ENCODE measurements at regions not wholly inside any gene's neighbourhood (a gene's known extent, or its start where the extent isn't known, plus 50 kb on each side); places are given as distances from the start of the nearest gene placed in this dataset.

- TF ChIP-seq REST (IDR thresholded peaks at IDR 0.05; ENCODE audit: insufficient read depth in 1 of 2, low read depth in 2 of 2, low read length in 2 of 2) (no peak), FOXP2 (optimal IDR thresholded peaks at IDR 0.05; ENCODE audit: borderline replicate concordance, extremely low read depth, extremely low read length, insufficient read depth) (no peak), TAF1 (IDR thresholded peaks at IDR 0.05; ENCODE audit: borderline replicate concordance, insufficient read depth, low read length) (no peak)
These were observed 98.6 kb downstream of the BCL2L11 start for GRCh38 chr2:111219285-111219684.

GRCh38 chr2:111219734-111220505 lies 99.2 kb downstream of the BCL2L11 start:
- TF ChIP-seq TAF1 (IDR thresholded peaks at IDR 0.05; ENCODE audit: borderline replicate concordance, insufficient read depth, low read length) (no peak), REST (IDR thresholded peaks at IDR 0.05; ENCODE audit: insufficient read depth in 1 of 2, low read depth in 2 of 2, low read length in 2 of 2) (no peak), POLR2AphosphoS5 (IDR thresholded peaks at IDR 0.05; ENCODE audit: low read depth, low read length) (no peak), FOXP2 (optimal IDR thresholded peaks at IDR 0.05; ENCODE audit: borderline replicate concordance, extremely low read depth, extremely low read length, insufficient read depth) (no peak), SIN3A (IDR thresholded peaks at IDR 0.05; ENCODE audit: borderline replicate concordance, insufficient read depth, low read length) (no peak)

GRCh38 chr2:111220962-111221361 lies 100.2 kb downstream of the BCL2L11 start:
- TF ChIP-seq POLR2AphosphoS5 (IDR thresholded peaks at IDR 0.05; ENCODE audit: low read depth, low read length) (no peak), FOXP2 (optimal IDR thresholded peaks at IDR 0.05; ENCODE audit: borderline replicate concordance, extremely low read depth, extremely low read length, insufficient read depth) (no peak), SIN3A (IDR thresholded peaks at IDR 0.05; ENCODE audit: borderline replicate concordance, insufficient read depth, low read length) (no peak), TAF1 (IDR thresholded peaks at IDR 0.05; ENCODE audit: borderline replicate concordance, insufficient read depth, low read length) (no peak), REST (IDR thresholded peaks at IDR 0.05; ENCODE audit: insufficient read depth in 1 of 2, low read depth in 2 of 2, low read length in 2 of 2) (no peak)

DNA sequence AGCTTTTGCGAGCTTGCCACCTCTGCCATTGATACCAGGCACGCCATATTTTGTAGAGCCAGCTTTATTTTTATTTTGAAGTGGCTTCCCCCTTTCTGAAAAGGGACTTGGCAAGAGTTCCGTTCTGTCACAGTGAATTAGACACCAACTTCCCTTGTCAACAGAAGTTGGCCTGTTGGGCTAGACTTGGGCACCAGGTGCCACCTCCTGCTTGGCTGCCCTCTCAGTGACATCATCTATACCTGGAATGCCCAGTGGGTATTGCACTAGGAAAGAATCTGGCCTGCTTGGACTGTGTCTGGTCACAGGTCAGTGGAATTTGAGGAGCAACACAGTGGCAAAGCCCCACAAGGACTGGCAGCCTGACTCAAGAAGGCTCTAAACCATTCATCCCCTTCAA lies 101.0 kb downstream of the BCL2L11 start:
- TF ChIP-seq POLR2AphosphoS5 (IDR thresholded peaks at IDR 0.05; ENCODE audit: low read depth, low read length) = no peak
- TF ChIP-seq SIN3A (IDR thresholded peaks at IDR 0.05; ENCODE audit: borderline replicate concordance, insufficient read depth, low read length) = no peak
- no peak for TF ChIP-seq REST (IDR thresholded peaks at IDR 0.05; ENCODE audit: insufficient read depth in 1 of 2, low read depth in 2 of 2, low read length in 2 of 2)
- no peak for TF ChIP-seq FOXP2 (optimal IDR thresholded peaks at IDR 0.05; ENCODE audit: borderline replicate concordance, extremely low read depth, extremely low read length, insufficient read depth)
- no peak for TF ChIP-seq TAF1 (IDR thresholded peaks at IDR 0.05; ENCODE audit: borderline replicate concordance, insufficient read depth, low read length)

All from PFSK-1 (cell line).